Fibroblast of mammary gland (primary cell): ENCODE measurements at regions not wholly inside any gene's neighbourhood (a gene's known extent, or its start where the extent isn't known, plus 50 kb on each side); places are given as distances from the start of the nearest gene placed in this dataset.

Experiments used
- DNase-seq: peaks from one replicate; pipeline ENCODE4 v3.0.0-alpha.2; 2010; ENCODE audit warnings: low read depth
- H3K4me3 ChIP-seq: 2 replicates; pipeline ENCODE4 v1.5.1; 2011; ENCODE audit warnings: low read depth, mild to moderate bottlenecking, low read length, moderate library complexity; ENCODE audit not compliant: control insufficient read depth
- CTCF ChIP-seq: conservative IDR thresholded peaks from 2 replicates; pipeline ENCODE4 v1.5.1; 2011; ENCODE audit warnings: low read depth, low read length, inconsistent platforms; ENCODE audit not compliant: control insufficient read depth, insufficient read depth

GRCh38 chr4:119765469-119765868 lies 136.9 kb upstream of the PDE5A start:
- no peak overlapping the region for H3K4me3 ChIP-seq
- TF ChIP-seq CTCF = no peak
- no peak for DNase-seq

DNA sequence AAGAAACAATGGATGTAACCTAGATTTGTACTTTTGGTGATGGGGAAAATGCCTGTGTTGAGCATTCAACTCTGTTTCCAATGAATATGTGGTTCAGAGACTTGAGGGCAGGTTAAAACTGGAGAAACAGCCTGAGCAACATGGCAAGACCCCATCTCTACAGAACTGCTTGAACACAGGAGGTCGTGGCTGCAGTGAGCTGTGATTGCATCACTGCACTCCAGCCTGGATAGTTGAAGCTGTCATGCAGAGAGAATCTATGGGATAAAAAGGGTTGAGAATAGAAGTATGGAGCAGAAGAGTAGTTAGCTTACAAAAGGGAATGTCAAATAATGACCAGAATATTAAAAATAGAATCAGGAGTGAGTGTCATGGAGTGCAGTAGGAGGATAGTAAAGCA lies 134.8 kb upstream of the PDE5A start:
- no peak for DNase-seq
- TF ChIP-seq CTCF = no peak
- no peak overlapping the region for H3K4me3 ChIP-seq

- TF ChIP-seq CTCF = no peak
- DNase-seq = no peak
These were observed 127.0 kb upstream of the PDE5A start for GRCh38 chr4:119755599-119755998.

DNA sequence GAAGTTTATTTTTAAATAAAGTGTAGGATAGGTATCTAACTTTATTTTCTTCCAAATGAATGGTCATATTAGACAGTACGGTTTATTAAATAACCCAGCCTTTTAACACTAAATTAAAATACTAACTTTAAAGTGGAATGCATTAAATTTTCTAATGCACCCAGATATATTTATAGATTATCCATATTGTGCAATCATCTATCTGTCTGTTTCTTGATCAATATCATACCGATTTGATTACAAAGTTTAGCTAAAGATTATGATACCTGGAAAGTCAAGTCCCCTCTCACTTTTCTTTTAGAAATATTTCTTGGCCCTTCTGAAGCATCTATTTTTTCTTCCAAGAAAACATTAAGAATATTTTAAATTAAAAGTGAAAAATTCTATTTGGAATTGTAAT lies 124.3 kb upstream of the PDE5A start:
- DNase-seq = no peak
- H3K4me3 ChIP-seq = no peak overlapping the region

More at GRCh38 chr4:119755599-119755998, 127.0 kb upstream of the PDE5A start:
- H3K4me3 ChIP-seq = no peak overlapping the region

GRCh38 chr4:119750771-119751170 lies 122.2 kb upstream of the PDE5A start:
- no peak overlapping the region for H3K4me3 ChIP-seq
- peak; percentile 42 for DNase-seq
- no peak for TF ChIP-seq CTCF

More for the DNA sequence above, 124.3 kb upstream of the PDE5A start:
- no peak for TF ChIP-seq CTCF

- TF ChIP-seq CTCF = no peak
- DNase-seq = no peak
These were observed 121.4 kb upstream of the PDE5A start for GRCh38 chr4:119750048-119750447.

GRCh38 chr4:119748853-119749252 lies 120.2 kb upstream of the PDE5A start:
- TF ChIP-seq CTCF = no peak
- no peak overlapping the region for H3K4me3 ChIP-seq
- DNase-seq = peak; percentile 66

More at GRCh38 chr4:119750048-119750447, 121.4 kb upstream of the PDE5A start:
- H3K4me3 ChIP-seq = no peak overlapping the region
